Liver (tissue), 7 donors: ENCODE measurements at regions not wholly inside any gene's neighbourhood (a gene's known extent, or its start where the extent isn't known, plus 50 kb on each side); places are given as distances from the start of the nearest gene placed in this dataset.

ENCODE experiments used
- DNase-seq: peaks from one replicate; pipeline ENCODE4 v3.0.0-alpha.2; 2017; ENCODE audit warnings: low spot score
- H3K27ac ChIP-seq, 2 donors: one replicate each; pipeline ENCODE4 v1.7.0; 2013; ENCODE audit warnings: inconsistent platforms in 2 of 2, low read length in 2 of 2, control low read depth in 1 of 2, low read depth in 1 of 2, mild to moderate bottlenecking in 1 of 2
- H3K27me3 ChIP-seq, 4 donors: one replicate each; pipeline versions ENCODE4 v1.6.1 to v1.7.0; 2013; ENCODE audit warnings: low read length in 3 of 4, inconsistent platforms in 1 of 4, mild to moderate bottlenecking in 1 of 4, moderate library complexity in 1 of 4; ENCODE audit not compliant: control insufficient read depth in 4 of 4, insufficient read depth in 4 of 4
- H3K36me3 ChIP-seq, 4 donors: one replicate each; pipeline versions ENCODE4 v1.6.1 to v1.7.0; 2013; ENCODE audit warnings: low read length in 3 of 4, mild to moderate bottlenecking in 3 of 4, low read depth in 1 of 4, moderate library complexity in 1 of 4; ENCODE audit not compliant: control insufficient read depth in 4 of 4, insufficient read depth in 3 of 4
- H3K4me1 ChIP-seq, 4 donors: one replicate each; pipeline versions ENCODE4 v1.6.1 to v1.7.0; 2013; ENCODE audit warnings: low read length in 3 of 4, mild to moderate bottlenecking in 3 of 4, moderate library complexity in 1 of 4; ENCODE audit not compliant: control insufficient read depth in 4 of 4, insufficient read depth in 4 of 4
- H3K4me3 ChIP-seq, 3 donors: one replicate each; pipeline versions ENCODE4 v1.6.1 to v1.7.0; 2013; ENCODE audit warnings: low read length in 3 of 3, control low read depth in 1 of 3, low read depth in 1 of 3, mild to moderate bottlenecking in 1 of 3
- H3K9ac ChIP-seq, 2 donors: one replicate each; pipeline ENCODE4 v1.7.0; 2013; ENCODE audit warnings: low read length in 2 of 2, mild to moderate bottlenecking in 2 of 2, moderate library complexity in 2 of 2, control low read depth in 1 of 2, low read depth in 1 of 2
- H3K9me3 ChIP-seq, 4 donors: one replicate each; pipeline versions ENCODE4 v1.6.1 to v1.7.0; 2013; ENCODE audit warnings: low read length in 3 of 4; ENCODE audit not compliant: control insufficient read depth in 4 of 4
- EGR1 ChIP-seq, 2 donors: IDR thresholded peaks; 2 replicates each; pipeline ENCODE4 v1.6.1; 2016 to 2018; ENCODE audit warnings: antibody characterized with exemption in 2 of 2, low read depth in 2 of 2
- FOXA1 ChIP-seq: IDR thresholded peaks from 2 replicates; pipeline ENCODE4 v1.6.1; 2016; ENCODE audit warnings: antibody characterized with exemption
- GABPA ChIP-seq, 2 donors: IDR thresholded peaks in 1 of 2; conservative IDR thresholded peaks in 1 of 2; 2 replicates each; pipeline ENCODE4 v1.6.1; 2016; ENCODE audit warnings: antibody characterized with exemption in 2 of 2, mild to moderate bottlenecking in 1 of 2, moderate library complexity in 1 of 2
- HNF4A ChIP-seq, 2 donors: conservative IDR thresholded peaks; 2 replicates each; pipeline ENCODE4 v1.6.1; 2016; ENCODE audit warnings: antibody characterized with exemption in 2 of 2, mild to moderate bottlenecking in 2 of 2
- HNF4G ChIP-seq: IDR thresholded peaks from 2 replicates; pipeline ENCODE4 v1.6.1; 2016; ENCODE audit warnings: antibody characterized with exemption
- JUND ChIP-seq, 2 donors: IDR thresholded peaks; 2 replicates each; pipeline ENCODE4 v1.6.1; 2016; ENCODE audit warnings: antibody characterized with exemption in 2 of 2
- NR2F2 ChIP-seq: IDR thresholded peaks from 2 replicates; pipeline ENCODE4 v1.6.1; 2016; ENCODE audit warnings: antibody characterized with exemption
- RAD21 ChIP-seq, 2 donors: IDR thresholded peaks; 2 replicates each; pipeline ENCODE4 v1.6.1; 2016; ENCODE audit warnings: antibody characterized with exemption in 2 of 2, mild to moderate bottlenecking in 2 of 2
- SP1 ChIP-seq: IDR thresholded peaks from 2 replicates; pipeline ENCODE4 v1.6.1; 2018; ENCODE audit warnings: antibody characterized with exemption, mild to moderate bottlenecking
- TAF1 ChIP-seq: conservative IDR thresholded peaks from 2 replicates; pipeline ENCODE4 v1.6.1; 2016; ENCODE audit warnings: antibody characterized with exemption, mild to moderate bottlenecking
- YY1 ChIP-seq: IDR thresholded peaks from 2 replicates; pipeline ENCODE4 v1.6.1; 2016; ENCODE audit warnings: antibody characterized with exemption, mild to moderate bottlenecking
- WGBS: extraction: QIAGEN DNeasy Blood & Tissue Kit; methylation state at CpG from one replicate; pipeline ENCODE4 v1.1.7; 2013; 5-methylcytosine and 5-hydroxymethylcytosine counted together
- TF ChIP-seq, protein P1 (sequence below): IDR thresholded peaks from 2 replicates; pipeline ENCODE4 v1.6.1; 2016; ENCODE audit warnings: antibody characterized with exemption
- TF ChIP-seq, protein P2 (sequence below): IDR thresholded peaks from 2 replicates; pipeline ENCODE4 v1.6.1; 2016; ENCODE audit warnings: antibody characterized with exemption, mild to moderate bottlenecking
- TF ChIP-seq, protein P3 (sequence below): IDR thresholded peaks from 2 replicates; pipeline ENCODE4 v1.6.1; 2016; ENCODE audit warnings: antibody characterized with exemption
- TF ChIP-seq, protein P4 (sequence below): IDR thresholded peaks from 2 replicates; pipeline ENCODE4 v1.6.1; 2016; ENCODE audit warnings: antibody characterized with exemption
- donor health status: healthy.
- donor health status: healthy.
- donor health status: healthy.
- donor health status: healthy.

DNA sequence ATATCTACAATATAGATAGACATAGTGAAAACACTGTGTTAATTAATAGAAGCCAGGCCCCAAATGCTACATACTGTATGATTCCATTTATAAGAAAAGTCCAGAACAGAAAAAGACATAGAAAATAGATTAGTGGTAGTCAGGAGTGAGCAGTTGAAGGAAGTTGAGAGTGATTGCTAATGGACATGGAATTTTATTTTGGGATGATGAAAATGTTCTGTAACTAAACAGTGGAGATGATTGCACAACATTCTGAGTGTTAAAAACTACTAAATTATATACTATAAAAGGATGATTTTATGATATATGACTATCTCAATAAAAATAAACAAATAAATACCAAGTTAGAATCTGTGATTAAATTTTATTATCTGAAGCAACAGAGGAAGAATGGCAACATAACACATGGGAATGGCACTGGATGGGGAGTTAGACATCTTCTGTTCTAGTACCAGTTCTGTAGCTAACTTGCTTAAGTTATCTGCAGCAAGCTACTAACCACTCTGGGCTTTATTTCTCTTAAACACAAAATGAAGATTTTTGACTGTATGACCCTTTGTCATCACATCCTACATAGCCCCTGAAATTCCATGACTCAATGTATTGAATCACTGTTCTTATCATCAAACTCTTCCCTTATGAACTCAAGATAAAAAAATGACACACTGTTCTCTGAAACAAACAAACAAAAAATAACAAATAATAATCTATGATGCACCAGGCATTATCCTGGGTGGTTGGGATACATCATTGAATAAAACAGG lies 612.7 kb downstream of the TBL1XR1 start:
- Histone ChIP-seq H3K9me3 (no peaks in the 10 kb centered on the region), H3K4me3 (no peak overlapping the region), H3K9ac (no peak overlapping the region), H3K27me3 (no peaks in the 10 kb centered on the region), H3K36me3 (no peaks in the 10 kb centered on the region), H3K4me1 (no peaks in the 10 kb centered on the region), H3K27ac (no peak overlapping the region)
- no peak for DNase-seq
- TF ChIP-seq, protein P1, sequence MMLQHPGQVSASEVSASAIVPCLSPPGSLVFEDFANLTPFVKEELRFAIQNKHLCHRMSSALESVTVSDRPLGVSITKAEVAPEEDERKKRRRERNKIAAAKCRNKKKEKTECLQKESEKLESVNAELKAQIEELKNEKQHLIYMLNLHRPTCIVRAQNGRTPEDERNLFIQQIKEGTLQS = no peak
- TF ChIP-seq GABPA (IDR thresholded peaks at IDR 0.05 in 1 of 2, conservative IDR thresholded peaks at IDR 0.05 in 1 of 2) = no peak
- TF ChIP-seq NR2F2 = no peak
- TF ChIP-seq, protein P2, sequence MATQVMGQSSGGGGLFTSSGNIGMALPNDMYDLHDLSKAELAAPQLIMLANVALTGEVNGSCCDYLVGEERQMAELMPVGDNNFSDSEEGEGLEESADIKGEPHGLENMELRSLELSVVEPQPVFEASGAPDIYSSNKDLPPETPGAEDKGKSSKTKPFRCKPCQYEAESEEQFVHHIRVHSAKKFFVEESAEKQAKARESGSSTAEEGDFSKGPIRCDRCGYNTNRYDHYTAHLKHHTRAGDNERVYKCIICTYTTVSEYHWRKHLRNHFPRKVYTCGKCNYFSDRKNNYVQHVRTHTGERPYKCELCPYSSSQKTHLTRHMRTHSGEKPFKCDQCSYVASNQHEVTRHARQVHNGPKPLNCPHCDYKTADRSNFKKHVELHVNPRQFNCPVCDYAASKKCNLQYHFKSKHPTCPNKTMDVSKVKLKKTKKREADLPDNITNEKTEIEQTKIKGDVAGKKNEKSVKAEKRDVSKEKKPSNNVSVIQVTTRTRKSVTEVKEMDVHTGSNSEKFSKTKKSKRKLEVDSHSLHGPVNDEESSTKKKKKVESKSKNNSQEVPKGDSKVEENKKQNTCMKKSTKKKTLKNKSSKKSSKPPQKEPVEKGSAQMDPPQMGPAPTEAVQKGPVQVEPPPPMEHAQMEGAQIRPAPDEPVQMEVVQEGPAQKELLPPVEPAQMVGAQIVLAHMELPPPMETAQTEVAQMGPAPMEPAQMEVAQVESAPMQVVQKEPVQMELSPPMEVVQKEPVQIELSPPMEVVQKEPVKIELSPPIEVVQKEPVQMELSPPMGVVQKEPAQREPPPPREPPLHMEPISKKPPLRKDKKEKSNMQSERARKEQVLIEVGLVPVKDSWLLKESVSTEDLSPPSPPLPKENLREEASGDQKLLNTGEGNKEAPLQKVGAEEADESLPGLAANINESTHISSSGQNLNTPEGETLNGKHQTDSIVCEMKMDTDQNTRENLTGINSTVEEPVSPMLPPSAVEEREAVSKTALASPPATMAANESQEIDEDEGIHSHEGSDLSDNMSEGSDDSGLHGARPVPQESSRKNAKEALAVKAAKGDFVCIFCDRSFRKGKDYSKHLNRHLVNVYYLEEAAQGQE = no peak
- no peak for TF ChIP-seq TAF1
- TF ChIP-seq, protein P3, sequence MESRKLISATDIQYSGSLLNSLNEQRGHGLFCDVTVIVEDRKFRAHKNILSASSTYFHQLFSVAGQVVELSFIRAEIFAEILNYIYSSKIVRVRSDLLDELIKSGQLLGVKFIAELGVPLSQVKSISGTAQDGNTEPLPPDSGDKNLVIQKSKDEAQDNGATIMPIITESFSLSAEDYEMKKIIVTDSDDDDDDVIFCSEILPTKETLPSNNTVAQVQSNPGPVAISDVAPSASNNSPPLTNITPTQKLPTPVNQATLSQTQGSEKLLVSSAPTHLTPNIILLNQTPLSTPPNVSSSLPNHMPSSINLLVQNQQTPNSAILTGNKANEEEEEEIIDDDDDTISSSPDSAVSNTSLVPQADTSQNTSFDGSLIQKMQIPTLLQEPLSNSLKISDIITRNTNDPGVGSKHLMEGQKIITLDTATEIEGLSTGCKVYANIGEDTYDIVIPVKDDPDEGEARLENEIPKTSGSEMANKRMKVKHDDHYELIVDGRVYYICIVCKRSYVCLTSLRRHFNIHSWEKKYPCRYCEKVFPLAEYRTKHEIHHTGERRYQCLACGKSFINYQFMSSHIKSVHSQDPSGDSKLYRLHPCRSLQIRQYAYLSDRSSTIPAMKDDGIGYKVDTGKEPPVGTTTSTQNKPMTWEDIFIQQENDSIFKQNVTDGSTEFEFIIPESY = no peak
- no peak for TF ChIP-seq RAD21 (IDR thresholded peaks at IDR 0.05)
- no peak for TF ChIP-seq JUND (IDR thresholded peaks at IDR 0.05)
- TF ChIP-seq SP1 = no peak
- TF ChIP-seq HNF4A (conservative IDR thresholded peaks at IDR 0.05) = no peak
- TF ChIP-seq, protein P4, sequence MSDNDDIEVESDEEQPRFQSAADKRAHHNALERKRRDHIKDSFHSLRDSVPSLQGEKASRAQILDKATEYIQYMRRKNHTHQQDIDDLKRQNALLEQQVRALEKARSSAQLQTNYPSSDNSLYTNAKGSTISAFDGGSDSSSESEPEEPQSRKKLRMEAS = no peak
- TF ChIP-seq EGR1 (IDR thresholded peaks at IDR 0.05; ENCODE audit: low read depth in 2 of 2) = no peak
- no peak for TF ChIP-seq YY1

DNA sequence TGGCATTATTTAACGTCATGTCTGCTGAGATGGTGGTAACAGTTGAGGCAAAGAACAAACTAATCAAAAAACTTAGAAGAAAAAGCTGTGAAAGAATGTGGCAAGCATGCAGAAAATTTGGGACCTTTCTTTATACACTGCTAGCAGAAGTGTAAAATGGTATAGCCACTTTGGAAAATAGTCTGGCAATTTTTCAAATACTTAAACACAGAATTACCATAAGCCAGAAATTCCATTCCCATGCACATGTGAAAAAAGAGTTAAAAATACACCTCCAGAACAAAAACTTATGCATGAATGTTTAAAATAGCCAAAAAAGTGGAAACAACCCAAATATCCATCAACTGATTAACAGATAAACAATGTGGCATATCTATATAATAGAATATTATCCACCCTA lies 613.3 kb downstream of the TBL1XR1 start:
- no peak overlapping the region for H3K4me3 ChIP-seq
- no peak for DNase-seq
- H3K27me3 ChIP-seq = no peaks in the 10 kb centered on the region
- no peak overlapping the region for H3K9ac ChIP-seq
- no peaks in the 10 kb centered on the region for H3K9me3 ChIP-seq
- no peaks in the 10 kb centered on the region for H3K36me3 ChIP-seq
- TF ChIP-seq HNF4G = no peak
- TF ChIP-seq, protein P1 = no peak
- no peak for TF ChIP-seq TAF1
- TF ChIP-seq, protein P4 = no peak
- no peak for TF ChIP-seq HNF4A (conservative IDR thresholded peaks at IDR 0.05)
- TF ChIP-seq EGR1 (IDR thresholded peaks at IDR 0.05; ENCODE audit: low read depth in 2 of 2) = no peak
- no peak for TF ChIP-seq FOXA1
- TF ChIP-seq, protein P3 = no peak
- 84% methylated on average over 1 of the region's 1 CpG for WGBS
- no peak overlapping the region for H3K27ac ChIP-seq
- no peaks in the 10 kb centered on the region for H3K4me1 ChIP-seq
